ENCODE measurements at regions not wholly inside any gene's neighbourhood (a gene's known extent, or its start where the extent isn't known, plus 50 kb on each side); places are given as distances from the start of the nearest gene placed in this dataset.

DNA sequence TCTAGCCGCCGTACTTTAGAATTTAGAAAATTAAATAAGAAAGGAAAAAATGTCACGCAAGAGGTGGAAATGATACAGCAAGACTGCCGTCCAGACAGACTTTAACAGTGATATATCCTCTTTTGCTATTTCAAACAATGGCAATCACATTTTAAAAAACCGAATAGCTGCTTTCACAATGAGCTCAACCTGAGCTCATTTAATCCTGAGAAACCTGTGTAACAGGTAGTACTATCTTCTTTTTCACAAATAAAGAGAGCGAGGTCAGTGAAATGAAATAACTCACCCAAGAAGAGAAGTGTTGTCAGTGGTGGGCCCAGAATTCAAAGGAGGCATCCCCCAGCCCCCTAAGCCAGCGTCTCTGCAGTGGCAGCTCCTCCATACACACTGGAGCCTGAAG lies 60.7 kb upstream of the DAPL1 start:
- TF ChIP-seq POLR2A (IDR thresholded peaks at IDR 0.05; ENCODE audit: control extremely low read depth in 1 of 2, low read depth in 2 of 2, low read length in 2 of 2) = no peak
- TF ChIP-seq, protein P1, sequence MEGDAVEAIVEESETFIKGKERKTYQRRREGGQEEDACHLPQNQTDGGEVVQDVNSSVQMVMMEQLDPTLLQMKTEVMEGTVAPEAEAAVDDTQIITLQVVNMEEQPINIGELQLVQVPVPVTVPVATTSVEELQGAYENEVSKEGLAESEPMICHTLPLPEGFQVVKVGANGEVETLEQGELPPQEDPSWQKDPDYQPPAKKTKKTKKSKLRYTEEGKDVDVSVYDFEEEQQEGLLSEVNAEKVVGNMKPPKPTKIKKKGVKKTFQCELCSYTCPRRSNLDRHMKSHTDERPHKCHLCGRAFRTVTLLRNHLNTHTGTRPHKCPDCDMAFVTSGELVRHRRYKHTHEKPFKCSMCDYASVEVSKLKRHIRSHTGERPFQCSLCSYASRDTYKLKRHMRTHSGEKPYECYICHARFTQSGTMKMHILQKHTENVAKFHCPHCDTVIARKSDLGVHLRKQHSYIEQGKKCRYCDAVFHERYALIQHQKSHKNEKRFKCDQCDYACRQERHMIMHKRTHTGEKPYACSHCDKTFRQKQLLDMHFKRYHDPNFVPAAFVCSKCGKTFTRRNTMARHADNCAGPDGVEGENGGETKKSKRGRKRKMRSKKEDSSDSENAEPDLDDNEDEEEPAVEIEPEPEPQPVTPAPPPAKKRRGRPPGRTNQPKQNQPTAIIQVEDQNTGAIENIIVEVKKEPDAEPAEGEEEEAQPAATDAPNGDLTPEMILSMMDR (IDR thresholded peaks at IDR 0.05; ENCODE audit: control extremely low read depth in 1 of 3, insufficient read depth in 1 of 3, low read depth in 1 of 3, low read length in 3 of 3) = no peak
- TF ChIP-seq SP1 (IDR thresholded peaks at IDR 0.05; ENCODE audit: low read depth, low read length) = no peak
- TF ChIP-seq POU5F1 (IDR thresholded peaks at IDR 0.05; ENCODE audit: low read depth, low read length) = no peak
- no peak for TF ChIP-seq BRCA1 (IDR thresholded peaks at IDR 0.05; ENCODE audit: low read depth, low read length)
- TF ChIP-seq, protein P2, sequence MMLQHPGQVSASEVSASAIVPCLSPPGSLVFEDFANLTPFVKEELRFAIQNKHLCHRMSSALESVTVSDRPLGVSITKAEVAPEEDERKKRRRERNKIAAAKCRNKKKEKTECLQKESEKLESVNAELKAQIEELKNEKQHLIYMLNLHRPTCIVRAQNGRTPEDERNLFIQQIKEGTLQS (IDR thresholded peaks at IDR 0.05; ENCODE audit: insufficient read depth, low read depth, low read length) = no peak
- no peak for TF ChIP-seq CEBPB (IDR thresholded peaks at IDR 0.05; ENCODE audit: low read depth, low read length)
- no peak for TF ChIP-seq EGR1 (IDR thresholded peaks at IDR 0.05; ENCODE audit: borderline replicate concordance, low read depth, low read length)
- TF ChIP-seq, protein P3, sequence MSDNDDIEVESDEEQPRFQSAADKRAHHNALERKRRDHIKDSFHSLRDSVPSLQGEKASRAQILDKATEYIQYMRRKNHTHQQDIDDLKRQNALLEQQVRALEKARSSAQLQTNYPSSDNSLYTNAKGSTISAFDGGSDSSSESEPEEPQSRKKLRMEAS (IDR thresholded peaks at IDR 0.05) = no peak
- no peak for TF ChIP-seq PHF8 (conservative IDR thresholded peaks at IDR 0.05; ENCODE audit: low read depth, low read length)
- TF ChIP-seq GABPA (IDR thresholded peaks at IDR 0.05; ENCODE audit: borderline replicate concordance, insufficient read depth, low read length) = no peak
- TF ChIP-seq POLR2AphosphoS5 (IDR thresholded peaks at IDR 0.05; ENCODE audit: low read depth, low read length) = no peak

Data from H1 (cell line).